ENCODE measurements at regions not wholly inside any gene's neighbourhood (a gene's known extent, or its start where the extent isn't known, plus 50 kb on each side); places are given as distances from the start of the nearest gene placed in this dataset.

DNA sequence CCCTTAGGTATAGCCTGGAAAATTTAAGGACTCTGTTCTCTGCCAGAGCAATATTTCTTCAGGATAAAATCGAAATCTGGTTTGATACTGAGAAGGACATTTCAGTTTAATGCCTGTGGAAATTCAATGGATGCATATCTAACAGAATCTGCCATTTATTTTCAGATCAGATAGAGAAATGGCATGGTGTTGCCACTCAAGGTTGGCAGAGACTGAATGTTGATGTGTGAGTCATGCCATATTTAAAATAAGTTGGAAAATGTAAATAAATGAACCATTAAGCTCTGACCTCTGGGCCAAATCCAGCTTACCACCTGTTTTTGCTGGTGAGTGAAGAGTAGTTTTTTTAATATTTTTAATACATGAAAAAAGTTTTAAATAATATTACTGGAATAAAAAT is 594.6 kb downstream of the DOK5 start:
- Mint-ChIP-seq H3K9me3 (ENCODE audit: insufficient read depth) (peaks cover 12% of the 10 kb centered on the region), H3K4me3 (no peak overlapping the region), H3K27ac (no peak overlapping the region), H3K27me3 (no peaks in the 10 kb centered on the region), H3K4me1 (no peaks in the 10 kb centered on the region)
- H3K4me2 ChIP-seq (replicated peaks; ENCODE audit: low read depth, low read length, poor library complexity, severe bottlenecking) = no peak overlapping the region
- H3K9ac ChIP-seq (ENCODE audit: low read length) = no peak overlapping the region
- H3K9me3 ChIP-seq (ENCODE audit: control extremely low read depth in 1 of 3, control insufficient read depth in 2 of 3, insufficient read depth in 1 of 3, low read length in 2 of 3) = peaks cover 0 to 6% (median 0%) of the 10 kb centered on the region in 3 donors
- no peak for DNase-seq
- no peak overlapping the region for H3K27ac ChIP-seq (ENCODE audit: low read length in 2 of 2)
- no peaks in the 10 kb centered on the region for H4K20me1 ChIP-seq (ENCODE audit: control insufficient read depth, insufficient read depth, low read length, poor library complexity, severe bottlenecking)
- H2AFZ ChIP-seq (ENCODE audit: insufficient read depth, low read depth, low read length, poor library complexity, severe bottlenecking) = no peak overlapping the region
- ATAC-seq (ENCODE audit: low read depth) = no peak
- CTCF ChIA-PET = no interaction called here
- no peak for TF ChIP-seq EZH2 (IDR thresholded peaks at IDR 0.05; ENCODE audit: borderline replicate concordance, insufficient read depth, low read depth, low read length, poor library complexity, severe bottlenecking)
- TF ChIP-seq, protein P1, sequence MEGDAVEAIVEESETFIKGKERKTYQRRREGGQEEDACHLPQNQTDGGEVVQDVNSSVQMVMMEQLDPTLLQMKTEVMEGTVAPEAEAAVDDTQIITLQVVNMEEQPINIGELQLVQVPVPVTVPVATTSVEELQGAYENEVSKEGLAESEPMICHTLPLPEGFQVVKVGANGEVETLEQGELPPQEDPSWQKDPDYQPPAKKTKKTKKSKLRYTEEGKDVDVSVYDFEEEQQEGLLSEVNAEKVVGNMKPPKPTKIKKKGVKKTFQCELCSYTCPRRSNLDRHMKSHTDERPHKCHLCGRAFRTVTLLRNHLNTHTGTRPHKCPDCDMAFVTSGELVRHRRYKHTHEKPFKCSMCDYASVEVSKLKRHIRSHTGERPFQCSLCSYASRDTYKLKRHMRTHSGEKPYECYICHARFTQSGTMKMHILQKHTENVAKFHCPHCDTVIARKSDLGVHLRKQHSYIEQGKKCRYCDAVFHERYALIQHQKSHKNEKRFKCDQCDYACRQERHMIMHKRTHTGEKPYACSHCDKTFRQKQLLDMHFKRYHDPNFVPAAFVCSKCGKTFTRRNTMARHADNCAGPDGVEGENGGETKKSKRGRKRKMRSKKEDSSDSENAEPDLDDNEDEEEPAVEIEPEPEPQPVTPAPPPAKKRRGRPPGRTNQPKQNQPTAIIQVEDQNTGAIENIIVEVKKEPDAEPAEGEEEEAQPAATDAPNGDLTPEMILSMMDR (IDR thresholded peaks at IDR 0.05) = no peak
- POLR2A ChIA-PET = no interaction called here
- H3K36me3 ChIP-seq (replicated peaks in 1 of 2; ENCODE audit: control extremely low read depth in 1 of 2, control insufficient read depth in 1 of 2, extremely low read depth in 1 of 2, insufficient read depth in 2 of 2, low read length in 1 of 2) = no peaks in the 10 kb centered on the region
- H3K79me2 ChIP-seq (ENCODE audit: control insufficient read depth, insufficient read depth, low read length) = no peaks in the 10 kb centered on the region
- intact Hi-C loops (cut with micrococcal nuclease) = no loop called here
- H3K27me3 ChIP-seq (replicated peaks in 1 of 4; ENCODE audit: control extremely low read depth in 1 of 4, control insufficient read depth in 3 of 4, insufficient read depth in 4 of 4, low read length in 3 of 4) = no peaks in the 10 kb centered on the region
- WGBS (ENCODE audit: insufficient coverage) = no CpG with 5 or more reads among the region's 1 CpG
- H3K4me1 ChIP-seq (ENCODE audit: control insufficient read depth in 2 of 2, insufficient read depth in 2 of 2, low read length in 2 of 2) = no peaks in the 10 kb centered on the region
- H3K4me3 ChIP-seq (ENCODE audit: control extremely low read depth in 1 of 5, extremely low read depth in 1 of 5, insufficient read depth in 1 of 5, low read depth in 2 of 5, low read length in 4 of 5) = no peak overlapping the region

DNA sequence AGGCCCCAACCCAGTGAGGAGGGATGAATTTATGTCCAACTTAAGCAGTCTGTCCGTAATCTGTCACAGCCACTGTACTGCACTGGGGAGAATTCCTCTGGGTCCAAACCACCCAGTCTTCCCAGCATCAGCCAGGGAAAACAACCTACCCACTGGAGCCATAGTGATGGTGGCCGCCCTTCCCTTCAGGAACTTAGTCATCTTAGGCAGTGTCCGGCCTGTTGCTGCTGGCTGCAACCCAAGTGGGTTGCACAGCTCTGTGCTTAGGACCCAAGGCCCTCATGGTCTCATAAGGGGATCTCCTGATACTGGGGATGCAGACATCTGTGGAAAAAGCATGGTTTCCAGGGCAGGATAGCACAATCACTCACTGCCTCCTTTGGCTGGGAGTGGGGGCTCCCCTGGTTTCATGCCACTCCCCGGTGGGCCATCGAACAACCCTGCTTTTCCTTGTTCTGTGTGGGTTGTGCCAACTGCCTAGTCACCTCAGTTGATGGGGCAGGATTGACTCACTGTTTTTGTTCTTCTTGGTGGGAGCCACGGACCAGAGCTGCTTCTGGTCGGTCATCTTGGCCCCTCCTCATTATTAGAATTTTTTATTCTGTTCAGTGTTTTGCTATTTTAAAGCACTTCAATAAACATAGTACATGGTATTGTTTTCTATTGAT is 591.9 kb downstream of the DOK5 start:
- Histone ChIP-seq H3K9ac (ENCODE audit: low read length) (no peak overlapping the region), H4K20me1 (ENCODE audit: control insufficient read depth, insufficient read depth, low read length, poor library complexity, severe bottlenecking) (no peaks in the 10 kb centered on the region), H3K4me2 (replicated peaks; ENCODE audit: low read depth, low read length, poor library complexity, severe bottlenecking) (no peak overlapping the region), H3K4me3 (ENCODE audit: control extremely low read depth in 1 of 5, extremely low read depth in 1 of 5, insufficient read depth in 1 of 5, low read depth in 2 of 5, low read length in 4 of 5) (no peak overlapping the region), H3K9me3 (ENCODE audit: control extremely low read depth in 1 of 3, control insufficient read depth in 2 of 3, insufficient read depth in 1 of 3, low read length in 2 of 3) (peaks cover 0 to 6% (median 0%) of the 10 kb centered on the region in 3 donors), H2AFZ (ENCODE audit: insufficient read depth, low read depth, low read length, poor library complexity, severe bottlenecking) (no peak overlapping the region), H3K36me3 (replicated peaks in 1 of 2; ENCODE audit: control extremely low read depth in 1 of 2, control insufficient read depth in 1 of 2, extremely low read depth in 1 of 2, insufficient read depth in 2 of 2, low read length in 1 of 2) (no peaks in the 10 kb centered on the region), H3K79me2 (ENCODE audit: control insufficient read depth, insufficient read depth, low read length) (no peaks in the 10 kb centered on the region), H3K4me1 (ENCODE audit: control insufficient read depth in 2 of 2, insufficient read depth in 2 of 2, low read length in 2 of 2) (no peaks in the 10 kb centered on the region), H3K27me3 (replicated peaks in 1 of 4; ENCODE audit: control extremely low read depth in 1 of 4, control insufficient read depth in 3 of 4, insufficient read depth in 4 of 4, low read length in 3 of 4) (no peaks in the 10 kb centered on the region), H3K27ac (ENCODE audit: low read length in 2 of 2) (no peak overlapping the region)
- CTCF ChIA-PET = no interaction called here
- Mint-ChIP-seq H3K27me3 (no peaks in the 10 kb centered on the region), H3K9me3 (ENCODE audit: insufficient read depth) (peaks cover 10% of the 10 kb centered on the region), H3K4me3 (no peak overlapping the region), H3K27ac (no peak overlapping the region), H3K4me1 (no peaks in the 10 kb centered on the region)
- TF ChIP-seq, protein P1 (IDR thresholded peaks at IDR 0.05) = no peak
- TF ChIP-seq EZH2 (IDR thresholded peaks at IDR 0.05; ENCODE audit: borderline replicate concordance, insufficient read depth, low read depth, low read length, poor library complexity, severe bottlenecking) = no peak
- WGBS (ENCODE audit: insufficient coverage) = 86% methylated on average over 4 of the region's 7 CpGs
- intact Hi-C loops (cut with micrococcal nuclease) = no loop called here
- DNase-seq = no peak
- POLR2A ChIA-PET = no interaction called here
- no peak for ATAC-seq (ENCODE audit: low read depth)
